ENCODE measurements at regions not wholly inside any gene's neighbourhood (a gene's known extent, or its start where the extent isn't known, plus 50 kb on each side); places are given as distances from the start of the nearest gene placed in this dataset.

GRCh38 chrX:85444613-85445012 is 65.1 kb upstream of the POF1B start:
- POLR2A ChIA-PET: no interaction called here
- Mint-ChIP-seq H3K36me3 (peaks cover 5% of the 10 kb centered on the region), H3K27ac (no peak overlapping the region), H3K27me3 (ENCODE audit: low read depth) (no peaks in the 10 kb centered on the region), H3K4me1 (no peaks in the 10 kb centered on the region), H3K9me3 (peaks cover 15% of the 10 kb centered on the region), H3K4me3 (no peak overlapping the region)
- ATAC-seq (no peak), DNase-seq (ENCODE audit: low spot score) (no peak)
- TF ChIP-seq GTF2I (CRISPR knock-in tag; conservative IDR thresholded peaks at IDR 0.05) (no peak), ZNF416 (CRISPR knock-in tag; IDR thresholded peaks at IDR 0.05) (no peak), EMX1 (CRISPR knock-in tag; IDR thresholded peaks at IDR 0.05) (no peak), MYBL2 (CRISPR knock-in tag; IDR thresholded peaks at IDR 0.05) (no peak), ZNF219 (CRISPR knock-in tag; IDR thresholded peaks at IDR 0.05; ENCODE audit: borderline replicate concordance) (no peak), NFATC4 (CRISPR knock-in tag; IDR thresholded peaks at IDR 0.05) (no peak), NR1H2 (CRISPR knock-in tag; IDR thresholded peaks at IDR 0.05) (no peak), ZNF263 (CRISPR knock-in tag; IDR thresholded peaks at IDR 0.05; ENCODE audit: low read depth) (no peak), HMGXB4 (CRISPR knock-in tag; IDR thresholded peaks at IDR 0.05) (no peak), E2F4 (CRISPR knock-in tag; IDR thresholded peaks at IDR 0.05; ENCODE audit: borderline replicate concordance, low read depth) (no peak), ETV6 (CRISPR knock-in tag; IDR thresholded peaks at IDR 0.05) (no peak), SMAD4 (CRISPR knock-in tag; IDR thresholded peaks at IDR 0.05) (no peak), ATF3 (CRISPR knock-in tag; conservative IDR thresholded peaks at IDR 0.05) (no peak), ZBTB43 (CRISPR knock-in tag; IDR thresholded peaks at IDR 0.05) (no peak)
- CTCF ChIA-PET: no interaction called here

All from WTC11 (cell line).